ENCODE measurements at regions not wholly inside any gene's neighbourhood (a gene's known extent, or its start where the extent isn't known, plus 50 kb on each side); places are given as distances from the start of the nearest gene placed in this dataset.
"Not testable (repeated sequence)": the region's sequence is repeated elsewhere in the genome, so short reads cannot be mapped to it uniquely, and the experiment has no call there.

GRCh38 chr11:24122291-24122690 lies 374.6 kb upstream of the LUZP2 start:
- DNase-seq = no peak

- DNase-seq = no peak
Measured at GRCh38 chr11:24124876-24125275, 372.0 kb upstream of the LUZP2 start.

DNA sequence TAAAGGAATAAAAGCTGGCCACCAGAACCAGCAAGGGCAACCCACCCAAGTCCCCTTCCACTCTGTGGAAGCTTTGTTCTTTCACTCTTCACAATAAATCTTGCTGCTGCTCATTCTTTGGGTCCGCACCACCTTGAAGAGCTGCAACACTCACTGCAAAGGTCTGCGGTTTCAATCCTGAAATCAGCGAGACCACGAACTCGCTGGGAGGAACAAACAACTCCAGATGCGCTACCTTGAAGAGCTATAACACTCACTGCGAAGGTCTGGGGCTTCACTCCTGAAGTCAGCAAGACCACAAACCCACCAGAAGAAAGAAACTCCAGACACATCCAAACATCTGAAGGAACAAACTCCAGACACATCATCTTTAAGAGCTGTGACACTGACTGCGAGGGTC lies 365.2 kb upstream of the LUZP2 start:
- no peak for DNase-seq

- no peak for DNase-seq
Measured at GRCh38 chr11:24132471-24132870, 364.4 kb upstream of the LUZP2 start.

GRCh38 chr11:24134879-24135589 lies 361.8 kb upstream of the LUZP2 start:
- DNase-seq = no peak

DNA sequence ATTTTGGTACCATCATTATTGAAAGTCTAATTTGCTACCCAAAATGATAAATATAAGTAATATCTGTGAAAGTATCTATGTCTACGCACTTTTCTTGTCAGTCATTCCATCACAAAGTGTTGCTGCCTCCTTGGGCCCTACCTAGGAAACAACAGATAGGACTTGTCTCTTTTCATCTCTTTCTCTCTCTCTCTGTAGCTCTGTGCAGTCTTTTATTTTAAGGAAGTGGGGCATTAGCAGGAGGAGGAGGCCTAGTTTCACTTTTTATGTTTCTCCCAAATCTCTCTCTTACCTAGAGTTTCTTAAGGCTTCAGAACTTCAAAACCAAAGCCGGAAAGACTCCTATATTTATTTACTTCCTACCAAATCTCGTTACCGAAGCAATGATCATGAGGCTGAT lies 354.8 kb upstream of the LUZP2 start:
- DNase-seq = no peak

DNA sequence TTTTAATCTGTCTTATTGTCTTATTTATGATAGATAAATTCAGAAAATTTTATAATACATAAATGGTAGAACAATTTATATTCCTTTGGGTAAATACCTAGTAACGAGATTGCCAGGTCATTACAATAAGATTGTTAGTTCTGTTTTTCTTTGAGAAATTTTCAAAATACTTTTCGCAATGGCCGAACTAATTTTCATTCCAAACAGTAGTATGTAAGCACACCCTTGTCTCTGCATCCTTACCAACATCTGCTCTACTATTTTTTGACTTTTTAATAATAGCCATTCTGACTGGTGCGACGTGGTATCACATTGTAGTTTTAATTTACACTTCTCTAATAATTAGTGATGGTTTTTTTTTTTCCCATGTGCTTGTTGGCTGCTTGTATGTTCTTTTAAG lies 351.4 kb upstream of the LUZP2 start:
- DNase-seq = no peak

- no peak for DNase-seq
Measured at GRCh38 chr11:24153337-24153736, 343.5 kb upstream of the LUZP2 start.

- DNase-seq = no peak
Measured at GRCh38 chr11:24155792-24156191, 341.1 kb upstream of the LUZP2 start.

DNA sequence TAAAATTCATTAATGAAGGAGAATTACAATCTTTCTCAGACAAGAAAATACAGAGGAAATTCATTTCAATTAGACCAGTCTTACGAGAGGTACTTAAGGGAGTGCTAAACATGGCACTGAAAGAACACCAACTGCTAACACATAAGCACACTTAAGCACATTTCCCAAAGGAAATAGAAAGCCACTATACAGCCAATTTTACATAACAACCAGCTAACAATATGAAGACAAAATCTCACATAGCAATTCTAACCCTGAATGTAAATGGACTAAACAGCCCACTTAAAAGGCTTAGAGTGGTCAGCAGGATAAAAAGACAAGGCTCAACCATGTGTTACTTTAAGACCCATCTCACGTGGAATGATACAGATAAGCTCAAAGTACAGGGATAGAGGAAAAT lies 339.5 kb upstream of the LUZP2 start:
- no peak for DNase-seq

GRCh38 chr11:24161587-24161986 lies 335.3 kb upstream of the LUZP2 start:
- DNase-seq = no peak

- no peak for DNase-seq
Measured at GRCh38 chr11:24163146-24163545, 333.7 kb upstream of the LUZP2 start.

DNA sequence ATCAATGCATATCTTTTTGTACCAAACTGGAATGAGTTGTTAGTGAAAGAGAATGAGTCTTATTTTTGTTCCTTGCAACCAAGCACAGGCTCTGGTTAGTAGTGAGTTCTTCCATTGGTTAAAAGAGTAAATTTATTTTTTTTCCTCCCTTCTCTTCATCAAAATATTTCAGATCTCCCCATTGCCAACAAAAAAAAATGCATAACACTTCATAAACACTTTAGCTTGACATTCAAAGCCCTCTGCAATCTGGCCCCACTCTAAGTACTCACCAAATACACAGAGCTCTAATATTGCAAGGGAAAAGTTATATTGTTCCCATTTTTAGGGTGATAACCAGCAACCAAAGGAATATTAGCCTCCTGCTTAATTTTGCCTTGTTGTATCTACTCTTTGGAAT lies 333.0 kb upstream of the LUZP2 start:
- DNase-seq = no peak

DNA sequence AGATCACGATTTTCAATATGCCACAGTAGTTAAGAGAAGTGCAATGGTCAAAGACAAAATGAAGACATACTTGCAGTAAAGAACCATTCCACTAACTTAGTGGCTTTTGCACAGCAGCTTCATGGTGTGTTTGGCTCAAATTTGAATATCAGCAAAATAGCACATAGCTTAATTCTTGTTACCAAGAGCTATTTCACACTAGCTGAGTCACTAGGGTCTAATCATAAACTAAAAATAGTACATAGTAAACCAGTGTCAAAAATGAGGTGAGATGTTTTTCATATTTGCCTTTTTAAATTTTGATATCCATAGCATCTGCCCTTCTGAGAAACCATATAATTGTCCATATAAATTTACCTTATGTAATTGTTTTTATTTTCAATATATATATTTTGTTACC lies 325.0 kb upstream of the LUZP2 start:
- no peak for DNase-seq

DNA sequence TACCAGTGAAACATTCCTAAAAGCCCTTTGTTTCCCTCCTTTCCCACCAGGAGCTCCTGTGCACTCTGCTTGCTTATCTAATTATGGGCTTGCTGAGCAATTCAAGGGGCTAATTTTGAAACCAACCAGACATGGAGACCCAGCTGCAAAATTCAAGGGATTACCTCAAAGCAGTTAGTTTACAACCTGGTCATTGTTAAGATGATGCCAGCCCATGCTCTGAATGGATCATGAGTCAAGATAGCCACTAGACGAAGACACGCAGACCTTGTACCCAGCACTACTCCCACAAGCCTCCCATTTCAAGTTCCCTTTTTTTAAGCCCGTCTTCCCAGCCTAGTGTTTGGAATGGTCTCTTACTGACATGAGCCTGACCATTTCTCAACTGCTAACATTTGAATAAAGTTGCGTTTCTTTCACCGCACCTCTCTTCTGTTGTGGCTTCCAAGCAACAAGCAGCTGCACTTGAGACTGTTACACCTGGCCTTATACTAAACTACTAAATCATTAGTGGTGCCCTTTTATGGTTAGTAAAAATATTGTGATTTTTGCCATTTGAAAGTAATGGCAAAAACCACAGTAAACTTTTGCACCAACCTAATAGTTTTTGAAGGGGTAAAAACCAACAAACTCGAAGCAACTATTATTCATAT lies 315.3 kb upstream of the LUZP2 start:
- no peak for DNase-seq

DNA sequence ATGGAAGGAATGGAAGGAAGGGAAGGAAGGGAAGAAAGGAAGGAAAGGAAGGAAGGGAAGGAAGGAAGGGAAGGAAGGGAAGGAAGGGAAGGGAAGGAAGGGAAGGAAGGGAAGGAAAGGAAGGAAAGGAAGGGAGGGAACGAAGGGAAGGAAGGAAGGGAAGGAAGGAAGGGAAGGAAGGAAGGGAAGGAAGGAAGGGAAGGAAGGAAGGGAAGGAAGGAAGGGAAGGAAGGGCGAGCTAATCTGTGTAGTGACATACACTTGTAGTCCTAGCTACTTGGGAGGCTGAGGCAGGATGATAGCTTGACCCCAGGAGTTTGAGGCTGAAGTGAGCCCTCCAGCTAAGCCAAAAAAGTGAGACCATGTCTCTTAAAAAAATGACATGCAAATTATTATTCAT lies 311.3 kb upstream of the LUZP2 start:
- not testable (repeated sequence) for DNase-seq

DNA sequence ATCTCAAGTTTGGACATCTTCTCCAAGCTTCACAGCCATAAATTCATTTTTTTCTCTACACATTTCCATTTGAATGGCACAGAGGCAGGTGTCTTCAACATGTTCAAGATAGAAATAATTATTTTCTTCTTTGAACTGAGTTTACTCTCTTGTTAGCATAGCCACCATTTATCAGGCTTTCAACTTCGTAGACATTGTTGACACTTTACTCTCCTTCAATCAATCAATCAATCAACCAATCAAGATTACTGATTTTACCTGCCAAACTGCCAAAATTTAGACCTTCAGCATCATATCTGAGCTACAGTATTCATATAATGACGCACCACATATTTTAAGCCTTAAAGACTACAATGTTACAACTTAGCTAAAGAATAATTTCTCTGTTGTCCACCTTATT lies 300.1 kb upstream of the LUZP2 start:
- no peak for DNase-seq

DNA sequence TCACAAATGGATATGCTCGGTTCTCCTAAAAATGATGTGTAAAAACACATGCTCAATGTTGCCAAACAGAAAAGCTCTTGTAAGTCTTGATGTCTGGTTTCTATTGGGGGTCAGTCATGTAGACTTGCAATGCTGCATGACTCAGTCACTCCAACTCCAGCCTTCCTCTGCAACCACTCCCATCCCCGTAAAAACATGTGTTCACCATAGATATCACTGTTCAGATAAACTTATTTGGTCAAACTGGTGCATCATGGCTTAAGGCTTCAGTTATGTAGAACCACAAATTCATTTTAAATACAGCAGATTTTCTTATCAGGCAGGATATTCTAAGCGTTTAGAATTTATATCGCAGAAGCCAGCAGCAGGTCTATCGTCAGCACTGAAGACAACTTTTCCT lies 298.4 kb upstream of the LUZP2 start:
- DNase-seq = no peak

DNA sequence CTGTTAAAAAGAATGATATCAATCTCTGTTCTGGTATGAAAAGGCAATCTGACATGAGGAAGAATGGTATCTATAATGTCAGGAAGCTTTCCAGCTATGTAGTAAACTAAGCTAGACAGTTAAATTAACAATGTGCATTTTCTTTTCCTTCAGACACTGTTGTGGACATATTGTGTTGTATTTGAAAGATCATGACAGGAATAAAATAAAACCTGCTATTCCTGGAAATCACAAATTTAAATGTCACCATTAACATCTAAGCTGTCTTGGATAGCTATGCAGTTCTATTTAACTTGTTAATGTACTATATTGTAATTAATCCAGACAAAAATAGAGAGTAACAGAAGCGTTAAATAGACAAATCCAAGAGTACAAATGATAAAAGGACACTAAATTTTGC lies 297.4 kb upstream of the LUZP2 start:
- DNase-seq = no peak

DNA sequence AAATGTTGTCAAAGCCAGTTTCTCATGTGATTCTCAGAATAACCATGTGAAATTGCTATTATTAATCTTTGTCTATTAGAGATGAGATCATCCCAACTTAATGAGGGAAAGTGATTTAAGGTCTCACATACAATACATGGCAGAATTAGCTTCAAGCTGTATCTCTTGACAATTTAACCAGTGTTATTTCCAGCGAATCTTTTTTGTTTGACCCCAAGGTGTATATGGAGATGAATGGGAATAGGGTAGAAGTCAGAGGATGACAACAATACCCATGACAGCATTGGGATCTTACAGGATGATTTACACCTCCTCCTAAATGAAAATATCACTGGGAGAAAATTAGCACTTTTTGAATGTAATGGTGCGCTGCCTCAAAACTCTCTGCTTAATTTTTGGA lies 290.8 kb upstream of the LUZP2 start:
- no peak for DNase-seq

DNA sequence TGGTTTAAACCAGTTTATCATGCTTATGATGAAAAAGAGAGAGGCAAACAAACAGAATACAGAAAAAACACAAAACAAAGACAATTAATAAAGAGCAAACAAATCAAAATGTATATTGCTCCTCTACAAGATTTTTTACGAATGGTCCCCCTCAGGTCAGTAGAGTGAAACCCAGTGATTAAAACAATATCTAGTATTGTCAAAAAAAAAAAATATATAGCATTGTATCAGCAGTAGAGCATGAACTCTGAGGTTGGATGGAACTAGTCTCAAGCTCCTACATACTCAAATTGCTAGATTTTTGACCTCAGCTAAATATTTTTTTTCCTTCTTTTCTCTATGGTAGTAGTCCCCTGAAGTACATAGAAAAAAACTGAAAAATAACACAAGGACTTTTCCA lies 290.3 kb upstream of the LUZP2 start:
- DNase-seq = no peak

DNA sequence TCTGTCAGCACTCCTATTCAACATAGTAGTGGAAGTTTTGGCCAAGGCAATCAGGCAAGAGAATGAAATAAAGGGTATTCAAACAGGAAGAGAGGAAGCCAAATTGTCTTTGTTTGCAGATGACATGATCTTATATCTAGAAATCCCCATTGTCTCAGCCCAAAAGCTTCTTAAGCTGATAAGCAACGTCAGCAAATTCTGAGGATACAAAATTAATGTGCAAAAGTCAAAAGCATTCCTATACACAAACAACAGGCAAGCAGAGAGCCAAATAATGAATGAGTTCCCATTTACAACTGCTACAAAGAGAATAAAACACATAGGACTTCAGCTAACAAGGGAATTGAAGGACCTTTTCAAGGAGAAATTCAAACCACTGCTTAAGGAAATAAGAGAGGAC lies 280.4 kb upstream of the LUZP2 start:
- no peak for DNase-seq

DNA sequence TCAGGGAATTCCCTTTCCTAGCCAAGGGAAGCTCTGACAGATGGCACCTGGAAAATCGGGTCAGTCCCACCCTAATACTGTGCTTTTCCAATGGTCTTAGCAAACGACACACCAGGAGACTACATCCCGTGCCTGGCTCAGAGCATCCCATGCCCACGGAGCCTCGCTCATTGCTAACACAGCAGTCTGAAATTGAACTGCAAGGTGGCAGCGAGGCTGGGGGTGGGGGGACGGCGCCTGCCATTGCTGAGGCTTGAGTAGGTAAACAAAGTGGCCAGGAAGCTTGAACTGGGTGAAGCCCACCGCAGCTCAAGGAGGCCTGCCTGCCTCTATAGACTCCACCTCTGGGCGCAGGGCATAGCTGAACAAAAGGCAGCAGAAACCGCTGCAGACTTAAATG lies 279.5 kb upstream of the LUZP2 start:
- DNase-seq = not testable (repeated sequence)

- DNase-seq = no peak
Measured at GRCh38 chr11:24225501-24225900, 271.4 kb upstream of the LUZP2 start.

GRCh38 chr11:24226606-24227005 lies 270.2 kb upstream of the LUZP2 start:
- no peak for DNase-seq

All from CD4-positive, alpha-beta T cell treated with Interleukin-10 for 1 hour (primary cell).